NCI-H2196 treated with DMSO at 0.1 percent for 48 hours (cell line): ENCODE measurements at regions not wholly inside any gene's neighbourhood (a gene's known extent, or its start where the extent isn't known, plus 50 kb on each side); places are given as distances from the start of the nearest gene placed in this dataset.
"Not testable (repeated sequence)": the region's sequence is repeated elsewhere in the genome, so short reads cannot be mapped to it uniquely, and the experiment has no call there.

Source experiments
- DNase-seq: peaks from one replicate; lab custom pipeline; 2025; ENCODE audit not compliant: unreplicated experiment; lab: John Stamatoyannopoulos, UW

DNA sequence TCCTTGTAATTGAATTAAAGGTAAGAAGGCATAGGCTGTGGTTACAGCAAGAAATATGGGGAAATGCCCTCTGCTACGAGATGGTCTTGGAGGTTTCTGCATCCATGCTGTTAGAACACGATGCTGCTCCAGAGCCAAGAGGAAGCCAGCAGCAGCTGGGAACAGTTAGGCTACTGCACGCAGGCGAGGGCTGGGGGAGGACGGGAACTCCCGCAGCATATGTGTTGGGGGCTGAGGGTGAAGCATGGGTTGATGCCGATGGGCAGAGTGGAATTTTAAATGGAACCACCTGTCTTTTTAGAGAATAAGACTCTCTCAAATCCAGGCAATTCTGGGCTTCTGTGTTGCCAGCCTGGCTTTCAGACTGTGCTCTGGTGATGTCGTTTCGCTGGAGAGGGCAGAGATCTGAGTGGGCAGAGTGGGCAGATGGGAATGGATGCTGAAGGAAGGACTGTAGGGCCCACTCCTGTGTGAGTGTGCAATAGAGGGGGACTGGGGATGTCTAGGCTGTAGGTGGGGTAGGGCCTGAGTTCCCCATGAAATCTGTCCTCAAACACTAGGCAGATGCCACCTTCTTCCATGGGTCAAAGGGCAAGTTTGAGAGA is 417.0 kb upstream of the TPM1 start:
- DNase-seq, result no peak

DNA sequence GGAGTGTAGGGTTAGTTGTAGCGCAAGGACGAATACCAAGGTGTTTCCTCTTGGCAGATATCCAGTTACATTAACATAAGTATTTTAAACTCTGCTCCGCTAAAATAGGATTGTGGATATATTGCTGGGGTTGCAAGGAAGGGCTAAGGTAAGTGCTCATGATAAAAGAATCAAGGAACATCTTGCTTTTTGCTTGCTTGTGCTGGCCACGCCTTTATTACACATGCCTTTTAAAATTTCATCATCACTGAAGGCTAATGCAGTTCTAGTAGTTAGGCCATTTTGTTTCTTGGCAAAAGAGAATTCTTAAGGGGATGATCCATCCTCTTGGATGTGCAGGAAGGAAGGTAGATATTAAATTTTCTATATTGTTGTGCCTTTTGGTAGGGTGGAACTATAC is 415.6 kb upstream of the TPM1 start:
- no peak for DNase-seq

DNA sequence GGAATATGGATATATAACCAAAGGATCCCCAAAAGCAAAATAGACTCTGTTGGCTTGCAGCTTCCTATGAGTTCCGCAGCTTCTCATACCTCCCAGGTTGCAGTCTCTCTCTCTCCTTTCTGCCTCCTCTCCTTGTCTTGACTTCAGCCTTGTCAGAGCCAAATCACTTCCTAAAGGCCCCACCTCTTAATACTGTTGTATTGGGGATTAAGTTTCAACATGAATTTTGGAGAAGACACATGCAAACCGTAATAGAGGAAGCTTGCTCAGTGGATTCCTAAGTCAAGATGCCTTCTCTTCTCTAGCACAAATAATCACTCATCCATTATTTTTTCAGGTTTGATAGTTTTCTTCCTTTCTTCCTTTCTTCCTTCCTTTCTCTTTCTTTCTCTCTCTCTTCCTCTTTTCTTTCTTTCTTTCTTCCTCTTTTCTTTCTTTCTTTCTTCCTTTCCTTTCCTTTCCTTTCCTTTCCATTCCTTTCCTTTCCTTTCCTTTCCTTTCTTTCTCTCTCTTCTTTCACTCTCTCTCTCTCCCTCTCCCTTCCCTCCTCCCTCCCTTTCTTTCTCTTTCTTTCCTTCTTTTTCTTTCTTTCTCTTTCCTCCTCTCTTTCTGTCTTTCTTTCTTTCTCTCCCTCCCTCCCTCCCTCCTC is 411.3 kb upstream of the TPM1 start:
- DNase-seq, result no peak

DNA sequence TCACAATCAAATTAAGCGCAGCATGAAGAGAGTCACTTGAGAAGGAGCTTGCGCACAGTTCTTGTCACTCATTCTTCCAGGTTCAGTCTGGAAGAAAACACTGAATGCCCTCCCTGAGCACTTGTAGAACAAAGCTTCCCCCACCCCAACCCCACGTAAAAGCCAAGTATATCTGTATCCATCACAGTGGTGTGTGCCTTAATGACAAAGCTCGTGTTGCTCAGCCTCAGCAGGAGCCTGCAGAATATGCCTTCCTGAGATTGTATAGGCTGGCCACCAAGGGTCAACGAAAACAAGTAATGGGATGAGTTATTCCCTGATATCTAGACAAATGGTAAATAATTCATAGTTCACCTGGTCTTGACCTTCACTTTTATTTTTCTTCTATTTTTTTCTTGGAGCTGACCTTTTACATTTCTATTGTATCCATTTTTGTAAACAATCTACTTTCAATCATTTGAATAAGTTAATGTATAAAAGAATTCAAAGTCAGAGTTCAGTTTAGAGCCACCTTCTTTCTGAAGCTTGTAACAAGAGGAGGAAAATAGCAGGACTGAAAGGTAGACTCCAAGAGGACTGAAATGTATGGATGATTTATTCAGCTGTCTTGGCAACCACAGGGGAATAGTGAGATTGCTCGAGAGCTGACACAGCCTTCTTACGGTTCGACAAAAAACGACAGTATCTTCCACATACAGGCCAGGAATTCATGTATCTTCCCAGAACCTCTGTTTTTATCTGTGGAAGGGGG is 405.5 kb upstream of the TPM1 start:
- DNase-seq, result no peak

DNA sequence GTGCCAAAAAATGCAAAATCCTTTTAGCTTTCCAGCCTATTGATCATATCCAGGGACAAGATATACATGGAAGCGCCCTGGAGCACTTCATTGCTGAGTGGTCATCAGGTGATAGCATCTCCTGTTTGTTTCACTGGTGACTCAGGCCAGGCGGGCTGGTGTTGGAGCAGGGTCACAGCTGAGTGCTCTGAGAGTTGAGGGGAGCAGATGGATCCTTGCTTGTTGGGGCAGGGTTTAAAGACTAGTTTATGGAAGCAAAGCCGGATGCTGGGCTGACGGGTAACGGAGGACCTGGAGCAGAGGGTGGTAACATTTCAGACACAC is 405.0 kb upstream of the TPM1 start:
- no peak for DNase-seq

DNA sequence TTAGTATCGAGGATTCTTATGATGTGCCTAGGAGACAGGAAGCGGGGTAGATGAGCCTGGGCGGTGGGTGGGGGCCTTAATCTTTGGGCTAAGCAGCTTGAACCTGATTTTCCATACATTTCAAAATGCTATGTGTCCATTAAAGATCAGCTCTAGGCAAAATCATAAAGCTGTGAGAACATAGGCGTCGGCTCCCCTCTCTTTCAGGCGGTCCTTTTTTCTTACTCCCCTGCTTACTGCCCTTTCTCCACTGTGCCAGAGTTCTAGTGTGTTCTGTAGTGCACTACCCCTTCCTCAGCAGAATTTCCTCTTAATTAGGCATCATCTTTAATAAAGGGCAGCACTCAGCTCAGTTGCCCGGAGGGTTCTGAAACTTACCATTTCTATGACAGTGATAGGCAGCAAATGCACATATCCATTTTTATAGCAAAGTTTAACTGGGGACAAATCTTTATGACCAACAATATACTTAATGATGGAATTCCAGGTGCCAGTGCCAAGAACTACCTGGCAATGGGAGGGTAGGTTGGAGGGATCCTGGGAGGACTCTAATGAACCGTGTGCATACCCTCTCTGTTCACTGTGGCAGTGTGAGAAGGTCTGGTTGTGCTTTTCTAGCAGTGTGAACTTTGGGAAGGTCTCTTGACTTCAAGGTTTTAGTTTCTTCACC is 404.5 kb upstream of the TPM1 start:
- DNase-seq, result no peak

DNA sequence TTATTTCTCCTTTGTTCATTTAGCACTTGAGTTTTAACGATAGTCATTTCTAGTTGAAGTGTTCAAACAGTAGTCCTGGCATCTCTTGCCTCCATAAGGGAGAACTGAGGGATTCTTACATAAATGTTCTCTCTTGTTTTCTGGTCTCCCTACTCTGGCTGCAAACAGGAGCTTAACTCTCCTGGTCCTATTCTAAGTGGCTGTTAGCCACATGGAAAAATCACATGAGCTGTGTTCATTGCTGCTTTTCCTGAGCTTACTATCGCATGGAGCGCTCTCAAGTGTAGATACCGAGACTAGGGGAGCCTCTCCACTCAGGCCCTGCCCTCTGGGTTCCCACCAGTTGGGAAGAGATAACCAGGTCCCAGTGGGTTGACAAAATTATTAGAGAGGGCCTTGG is 403.1 kb upstream of the TPM1 start:
- DNase-seq, result no peak

DNA sequence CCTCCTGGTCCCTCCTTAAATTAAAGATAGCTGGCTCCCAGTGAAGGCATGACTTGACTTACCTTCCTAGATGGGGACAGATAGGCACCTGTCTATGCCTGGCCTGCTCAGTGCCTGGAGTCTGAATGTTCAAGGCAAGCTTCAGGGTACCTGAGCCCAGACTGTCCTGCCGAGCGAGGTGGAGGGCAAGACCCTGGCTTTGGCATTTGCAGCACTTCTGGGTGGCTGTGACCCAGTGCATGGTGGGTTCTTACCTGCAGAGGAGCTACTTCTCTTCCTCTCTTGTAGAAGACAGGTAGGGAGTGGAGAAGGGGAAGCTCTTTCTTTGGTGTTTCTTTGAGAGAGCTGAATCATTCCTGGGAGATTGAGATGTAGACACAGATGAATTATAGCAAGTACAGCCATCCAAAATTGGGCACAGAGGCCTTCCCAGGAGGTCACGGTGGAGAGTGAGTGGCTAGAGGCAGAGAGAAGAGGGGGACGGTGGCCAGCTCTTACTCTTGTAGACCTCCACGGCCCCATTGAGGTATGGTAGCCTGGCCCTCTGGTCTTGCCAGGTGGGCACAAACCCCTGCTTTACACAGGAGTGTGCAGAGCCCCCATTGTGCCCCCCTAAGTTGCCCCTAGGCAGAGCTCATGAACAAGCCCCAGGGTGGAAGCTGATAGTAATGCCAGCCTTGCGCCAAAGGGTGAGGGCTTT is 402.5 kb upstream of the TPM1 start:
- no peak for DNase-seq

DNA sequence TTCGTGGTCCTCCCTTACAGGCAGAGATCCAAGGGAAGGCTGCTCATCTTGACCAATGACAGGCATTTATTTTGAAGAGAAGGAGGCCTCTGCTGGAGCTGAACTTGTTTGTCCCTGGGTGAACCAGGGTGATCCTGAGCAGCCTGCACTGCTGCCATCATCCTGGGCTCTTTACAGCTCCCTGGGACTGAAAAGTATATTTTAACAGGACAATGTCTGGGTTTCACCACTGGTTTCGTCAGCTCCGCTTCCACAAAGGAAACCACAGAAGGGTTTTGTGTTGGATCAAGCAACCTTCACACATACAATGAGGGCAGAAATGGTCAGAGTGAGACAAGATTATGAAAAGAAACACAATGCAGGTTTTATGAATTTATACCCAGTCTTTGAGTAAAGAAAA is 400.7 kb upstream of the TPM1 start:
- no peak for DNase-seq

DNA sequence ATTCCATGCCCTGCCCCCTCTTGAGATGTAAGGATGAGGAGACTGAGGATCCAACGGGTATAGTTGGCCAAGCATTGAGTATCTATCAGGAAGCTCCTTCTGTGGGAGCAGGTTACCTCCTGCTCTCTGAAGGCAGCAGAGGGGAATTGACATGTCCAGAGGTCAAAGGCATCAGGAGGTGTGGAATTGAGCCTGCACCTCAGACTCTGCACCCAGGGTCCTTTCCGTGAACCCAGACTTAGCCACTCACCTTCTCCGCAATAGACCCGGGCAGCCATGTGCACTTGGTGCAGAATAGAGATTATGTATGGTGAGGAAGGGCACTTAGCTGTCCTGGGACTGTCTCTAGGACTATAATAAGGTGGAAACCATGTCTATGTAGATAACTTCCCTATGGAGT is 399.0 kb upstream of the TPM1 start:
- DNase-seq, result no peak

DNA sequence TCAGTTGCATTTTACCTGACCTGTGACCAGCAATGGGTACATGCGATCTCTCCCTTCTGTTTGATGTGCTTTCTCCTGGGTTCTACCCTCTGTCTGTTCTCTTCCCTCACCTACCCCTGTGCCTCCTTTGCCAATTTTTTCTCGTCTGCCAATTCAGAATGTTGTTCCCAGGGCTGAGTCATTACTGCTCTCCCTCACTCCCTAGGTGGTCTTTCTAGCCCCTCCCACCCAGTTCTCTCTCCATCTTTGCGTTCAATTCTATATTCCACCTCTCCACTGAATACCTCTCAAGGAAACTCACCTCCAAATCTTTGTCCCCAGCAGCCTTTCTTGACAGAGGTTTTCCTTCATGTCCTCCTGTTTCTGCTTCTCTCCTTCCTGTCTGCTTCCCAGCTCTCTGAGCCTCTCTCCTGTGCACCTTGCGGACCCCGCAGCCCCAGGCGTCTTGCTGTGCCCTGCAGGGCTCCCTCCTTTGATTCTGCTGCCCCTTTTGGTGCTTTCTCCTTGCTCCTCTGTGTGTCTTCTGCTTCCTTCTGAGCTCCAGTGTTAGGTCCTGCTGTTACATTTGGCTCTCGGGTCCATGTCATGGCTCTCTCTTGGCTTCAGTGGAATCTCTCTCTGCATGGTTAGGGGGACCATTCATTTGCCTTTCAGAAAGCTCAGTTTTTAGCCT is 398.2 kb upstream of the TPM1 start:
- DNase-seq, result no peak

DNA sequence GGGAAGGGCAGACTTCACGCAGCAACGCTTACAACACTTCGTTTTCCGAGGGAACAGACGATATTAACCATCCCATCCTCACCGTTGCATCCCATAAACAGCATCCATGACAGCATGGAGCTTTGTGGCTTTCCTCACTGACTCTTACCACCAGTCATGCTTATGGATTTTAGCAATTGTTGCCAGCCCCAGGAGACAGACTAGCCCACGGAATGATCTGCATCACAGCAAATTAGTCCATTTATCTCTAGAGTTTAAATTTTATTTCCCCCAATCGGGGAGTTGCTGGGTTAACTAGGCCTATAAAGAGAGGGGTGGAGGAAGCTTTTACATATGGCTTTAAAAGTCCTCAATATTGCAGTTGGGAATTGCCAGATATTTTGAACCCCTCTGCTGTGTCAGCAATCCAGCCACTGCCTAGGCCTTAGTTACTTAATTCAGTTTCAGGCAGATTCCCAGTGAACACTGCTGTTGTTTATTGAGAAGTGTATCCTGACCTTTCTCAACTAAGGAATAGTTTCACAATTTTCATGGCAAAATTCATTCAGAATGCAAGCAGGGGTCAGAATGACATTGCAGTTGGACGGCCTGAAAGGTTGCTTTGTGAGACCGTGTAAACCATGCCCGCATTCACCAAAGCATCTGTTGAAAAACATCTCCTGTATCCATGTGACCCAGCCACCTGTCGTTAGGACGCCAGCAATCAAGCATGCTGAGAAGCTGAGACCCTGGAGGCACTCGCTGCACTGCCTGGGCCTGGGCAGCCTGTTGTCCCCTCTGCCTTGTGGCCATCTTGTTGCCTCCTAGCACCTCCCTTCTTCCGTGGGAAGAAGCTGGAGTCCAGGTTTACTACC is 397.4 kb upstream of the TPM1 start:
- no peak for DNase-seq

DNA sequence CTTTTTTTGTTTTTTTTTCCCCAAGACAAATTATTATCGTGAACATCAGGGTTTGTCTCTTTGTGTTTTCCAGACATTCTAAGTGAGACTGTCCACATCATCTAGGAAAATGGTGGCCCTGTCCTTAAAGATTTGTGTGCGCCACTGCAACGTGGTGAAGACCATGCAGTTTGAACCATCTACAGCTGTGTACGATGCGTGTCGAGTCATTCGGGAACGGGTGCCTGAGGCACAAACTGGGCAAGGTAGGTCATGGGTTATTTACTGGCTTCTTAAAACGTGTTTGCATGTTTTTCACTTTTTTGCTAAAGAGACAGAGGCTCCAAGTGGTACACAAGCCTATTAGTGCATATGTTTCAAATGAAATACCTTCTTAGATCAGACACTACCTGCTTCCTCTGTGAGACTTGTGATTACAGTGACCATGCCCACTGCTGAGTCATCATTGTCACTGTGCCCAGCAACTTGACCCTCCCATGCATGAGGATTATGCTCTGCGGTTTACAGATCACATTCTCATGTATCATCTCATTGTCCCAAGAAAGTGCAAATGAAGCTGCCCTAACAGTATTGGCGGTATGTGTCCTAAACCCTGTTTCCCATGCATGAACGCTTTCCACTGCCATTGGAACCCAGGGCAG is 395.2 kb upstream of the TPM1 start:
- DNase-seq, result no peak

DNA sequence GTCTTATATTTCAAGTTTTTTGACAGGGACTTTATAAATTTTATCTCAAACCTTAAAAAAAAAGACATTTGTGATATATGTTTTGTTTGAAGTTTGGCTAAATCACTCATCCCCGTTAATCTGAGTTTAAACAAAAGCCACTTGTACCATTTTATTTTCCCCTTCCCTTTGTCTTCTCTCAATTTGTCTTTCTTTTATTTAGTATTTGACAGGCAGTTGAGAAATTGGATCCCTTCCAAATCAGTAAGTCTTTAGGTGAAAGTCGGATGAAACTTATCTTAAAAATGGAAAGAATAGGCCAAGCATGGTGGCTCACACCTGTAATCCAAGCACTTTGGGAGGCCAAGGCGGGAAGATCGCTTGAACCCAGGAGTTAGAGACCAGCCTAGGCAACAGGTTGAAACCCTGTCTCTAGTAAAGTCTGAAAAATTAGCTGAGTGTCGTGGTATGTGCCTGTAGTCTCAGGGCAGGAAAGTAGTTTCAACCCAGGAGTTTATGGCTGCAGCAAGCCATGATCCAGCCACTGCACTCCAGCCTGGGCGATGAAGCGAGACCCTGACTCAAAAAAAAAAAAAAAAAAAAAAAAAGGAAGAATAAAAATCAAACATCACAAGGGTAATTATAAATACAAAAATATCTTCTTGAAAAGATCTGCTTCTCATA is 394.6 kb upstream of the TPM1 start:
- no peak for DNase-seq

DNA sequence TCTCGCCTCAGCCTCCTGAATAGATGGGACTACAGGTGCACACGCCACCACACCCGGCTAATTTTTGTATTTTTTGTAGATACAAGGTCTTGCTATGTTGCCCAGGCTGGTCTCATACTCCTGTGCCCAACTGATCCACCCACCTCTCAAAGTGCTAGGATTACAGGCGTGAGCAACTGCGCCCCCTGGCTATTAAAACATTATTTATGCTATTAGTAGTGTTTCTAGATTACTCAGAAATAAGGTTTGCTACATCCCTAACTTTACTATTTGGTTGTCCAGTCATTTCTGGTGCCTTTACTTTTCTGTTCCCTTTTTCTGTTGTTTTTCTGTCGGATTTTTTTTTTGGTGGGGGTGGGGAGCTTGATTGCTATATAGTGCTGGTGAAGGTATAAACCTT is 393.6 kb upstream of the TPM1 start:
- DNase-seq, result no peak

DNA sequence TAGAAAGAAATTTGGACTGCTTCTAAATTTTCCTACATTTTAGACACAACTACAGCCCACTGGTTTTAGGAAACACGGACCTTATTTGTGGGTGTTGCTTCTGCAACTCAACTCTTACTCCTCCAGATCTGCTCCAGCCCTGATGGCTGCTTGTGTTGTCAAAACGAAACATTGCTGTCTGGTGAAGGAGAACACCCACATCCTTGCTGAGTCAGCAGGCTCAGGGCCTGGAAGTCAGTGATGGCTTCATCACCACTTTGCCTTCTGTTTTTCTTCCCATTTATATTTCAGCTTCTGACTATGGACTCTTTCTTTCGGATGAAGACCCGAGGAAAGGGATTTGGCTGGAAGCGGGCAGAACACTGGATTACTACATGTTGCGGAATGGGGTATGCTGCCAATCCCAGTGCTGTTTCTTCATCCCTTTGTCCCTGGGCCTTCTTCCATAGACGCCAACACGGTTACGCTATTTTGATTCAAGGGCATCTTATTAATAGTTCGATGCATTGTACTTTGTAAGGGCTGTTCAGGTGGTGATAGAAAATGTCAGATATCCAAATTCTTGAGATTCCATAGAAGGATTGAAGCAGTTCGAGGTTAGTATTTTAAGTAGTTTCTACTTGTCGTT is 392.6 kb upstream of the TPM1 start:
- no peak for DNase-seq

DNA sequence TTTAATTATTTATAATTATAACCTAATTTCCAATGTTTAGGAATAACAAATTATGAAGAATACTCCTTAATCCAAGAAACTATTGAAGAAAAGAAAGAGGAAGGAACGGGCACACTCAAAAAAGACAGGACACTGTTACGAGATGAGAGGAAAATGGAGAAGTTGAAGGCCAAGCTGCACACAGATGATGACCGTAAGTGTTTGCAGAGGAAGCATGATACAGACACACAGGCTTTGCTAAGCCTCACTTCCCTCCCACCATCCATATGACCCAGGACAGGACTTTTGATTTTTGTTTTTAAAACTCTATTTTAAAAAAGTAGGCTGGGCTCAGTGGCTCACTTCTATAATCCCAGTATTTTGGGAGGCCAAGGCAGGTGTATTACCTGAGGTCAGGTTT is 389.4 kb upstream of the TPM1 start:
- DNase-seq, result no peak

DNA sequence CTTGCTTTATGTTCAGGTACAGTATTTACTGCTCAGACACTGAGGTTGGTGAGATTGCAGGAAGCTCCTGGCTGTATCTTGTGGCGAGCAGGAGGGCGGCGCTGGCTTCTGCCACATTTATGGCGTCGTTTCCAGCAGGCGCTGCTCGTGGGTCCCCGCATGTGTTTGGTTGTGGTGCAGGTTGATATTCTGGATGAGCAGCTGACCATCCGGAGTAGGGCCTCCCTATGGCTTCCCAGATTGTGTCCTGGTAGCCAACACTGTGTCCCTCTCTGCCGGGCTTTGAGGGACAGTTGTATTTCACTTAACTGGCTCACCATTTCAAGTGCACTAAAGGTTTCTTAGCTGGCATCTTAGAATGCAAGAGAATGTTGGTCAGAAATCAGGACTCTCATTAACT is 386.5 kb upstream of the TPM1 start:
- DNase-seq, result no peak

DNA sequence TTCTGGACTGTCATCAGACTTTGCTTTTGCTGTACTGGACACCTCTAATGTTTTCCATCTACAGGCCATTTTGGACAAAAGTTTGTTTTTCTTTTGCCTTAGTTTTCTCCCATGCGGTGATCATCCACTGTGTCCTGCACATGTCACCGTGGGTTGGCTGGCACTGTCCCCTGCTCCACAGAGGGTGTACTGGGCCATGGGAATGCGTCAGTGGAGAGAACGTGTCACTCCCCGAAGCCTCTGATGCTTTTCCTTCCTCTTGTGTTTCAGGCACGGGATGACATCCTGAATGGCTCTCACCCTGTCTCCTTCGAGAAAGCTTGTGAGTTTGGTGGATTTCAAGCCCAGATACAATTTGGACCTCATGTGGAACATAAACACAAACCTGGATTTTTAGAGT is 385.0 kb upstream of the TPM1 start:
- not testable (repeated sequence) for DNase-seq
